Endothelial cell of umbilical vein (primary cell): ENCODE measurements at regions not wholly inside any gene's neighbourhood (a gene's known extent, or its start where the extent isn't known, plus 50 kb on each side); places are given as distances from the start of the nearest gene placed in this dataset.

Experiments used
- BruUV-seq: library from RNA; stranded (reverse); fragments of 400-500 nt; replicated peaks from 2 replicates; lab custom pipeline; 2021; lab: Mats Ljungman, UMichigan
- CTCF ChIA-PET: fragments of 300-600, 350-600 bp; sonication (Branson Sonifier 250); formaldehyde crosslinking; loops from one replicate; lab custom pipeline; 2021; ENCODE audit warnings: antibody characterized with exemption, inconsistent platforms; lab: Charles Lee
- POLR2A ChIA-PET: fragments of 300-600, 350-600 bp; sonication (Branson Sonifier 250); formaldehyde crosslinking; loops from one replicate; lab custom pipeline; 2021; ENCODE audit warnings: antibody characterized with exemption, inconsistent platforms; lab: Charles Lee
- DNase-seq: peaks from one replicate; pipeline ENCODE4 v3.0.0-alpha.2; 2011; ENCODE audit warnings: low read depth, low spot score
- FAIRE-seq: peaks from 2 replicates; lab custom pipeline; 2011; peaks lifted over from hg19 to GRCh38; lab: Jason Lieb, UNC
- H2AFZ ChIP-seq: 2 replicates; pipeline ENCODE4 v1.6.0; 2012; ENCODE audit warnings: low read depth, low read length, control low read depth, inconsistent platforms
- H3K27ac ChIP-seq: 2 replicates; pipeline ENCODE4 v1.5.1; 2011; ENCODE audit warnings: low read depth, mild to moderate bottlenecking, control low read depth, low read length, moderate library complexity; ENCODE audit not compliant: insufficient read depth
- H3K27me3 ChIP-seq, 2 experiments: 2 replicates each; pipeline versions ENCODE4 v1.6.0 to v1.6.1; 2011; ENCODE audit warnings: low read length in 2 of 2, mixed read lengths in 1 of 2; ENCODE audit not compliant: control insufficient read depth in 2 of 2, insufficient read depth in 2 of 2
- H3K36me3 ChIP-seq, 2 experiments: 2 replicates in 1 of 2; 3 replicates in 1 of 2; pipeline ENCODE4 v1.5.1; 2011; ENCODE audit warnings: low read length in 2 of 2, mild to moderate bottlenecking in 1 of 2, moderate library complexity in 1 of 2; ENCODE audit not compliant: control insufficient read depth in 2 of 2, insufficient read depth in 2 of 2; ENCODE audit errors: extremely low read depth in 1 of 2
- H3K4me1 ChIP-seq: 3 replicates; pipeline ENCODE4 v1.5.1; 2011; ENCODE audit warnings: mild to moderate bottlenecking, low read length; ENCODE audit not compliant: control insufficient read depth, insufficient read depth; ENCODE audit errors: extremely low read depth
- H3K4me2 ChIP-seq: 2 replicates; pipeline ENCODE4 v1.6.1; 2011; ENCODE audit warnings: low read length, control low read depth, mixed read lengths; ENCODE audit not compliant: insufficient read depth
- H3K4me3 ChIP-seq, 3 experiments: fragments of 200-600 bp in 1 of 3; sonication (generic), shearing (Covaris generic) in 1 of 3; replicated peaks in 1 of 3; 2 replicates each; pipeline ENCODE4 v1.5.1; 2011 to 2016; ENCODE audit warnings: control low read depth in 3 of 3, low read length in 3 of 3, mild to moderate bottlenecking in 2 of 3, inconsistent platforms in 1 of 3, low read depth in 1 of 3, moderate library complexity in 1 of 3; ENCODE audit not compliant: insufficient read depth in 1 of 3
- H3K79me2 ChIP-seq: 2 replicates; pipeline ENCODE4 v1.6.0; 2012; ENCODE audit warnings: low read length, inconsistent platforms; ENCODE audit not compliant: control insufficient read depth, insufficient read depth
- H3K9ac ChIP-seq: replicated peaks from 2 replicates; pipeline ENCODE3; 2011; ENCODE audit warnings: low read length, control low read depth; ENCODE audit not compliant: insufficient read depth; ENCODE audit errors: extremely low read depth
- H3K9me1 ChIP-seq: replicated peaks from 3 replicates; pipeline ENCODE4 v1.6.0; 2011; ENCODE audit warnings: mild to moderate bottlenecking, low read length; ENCODE audit not compliant: control insufficient read depth, insufficient read depth; ENCODE audit errors: extremely low read depth
- H3K9me3 ChIP-seq: replicated peaks from 2 replicates; pipeline ENCODE4 v1.5.1; 2012; ENCODE audit warnings: low read length, inconsistent platforms; ENCODE audit not compliant: control insufficient read depth, insufficient read depth
- H4K20me1 ChIP-seq: replicated peaks from 2 replicates; pipeline ENCODE3; 2011; ENCODE audit warnings: mild to moderate bottlenecking, low read length; ENCODE audit not compliant: control insufficient read depth, insufficient read depth; ENCODE audit errors: extremely low read depth
- EZH2 ChIP-seq: IDR thresholded peaks from 2 replicates; pipeline ENCODE4 v1.6.1; 2012; ENCODE audit warnings: borderline replicate concordance, low read depth, mild to moderate bottlenecking, moderate library complexity, low read length, inconsistent platforms; ENCODE audit not compliant: severe bottlenecking
- FOS ChIP-seq: IDR thresholded peaks from 2 replicates; pipeline ENCODE4 v1.6.1; 2011; ENCODE audit warnings: mild to moderate bottlenecking, low read length, moderate library complexity, borderline replicate concordance; ENCODE audit not compliant: insufficient read depth
- GATA2 ChIP-seq: IDR thresholded peaks from 2 replicates; pipeline ENCODE4 v1.7.0; 2011; ENCODE audit warnings: low read depth, mild to moderate bottlenecking, moderate library complexity, mixed read lengths, low read length; ENCODE audit not compliant: insufficient read length, insufficient read depth
- JUN ChIP-seq: IDR thresholded peaks from 2 replicates; pipeline ENCODE4 v1.6.1; 2011; ENCODE audit warnings: borderline replicate concordance, low read depth; ENCODE audit not compliant: insufficient read length, insufficient read depth
- MYC ChIP-seq: IDR thresholded peaks from one replicate; pipeline ENCODE4 v1.6.1; 2011; ENCODE audit warnings: mild to moderate bottlenecking, low read depth, low read length
- POLR2A ChIP-seq: IDR thresholded peaks from 2 replicates; pipeline ENCODE4 v1.6.1; 2012; ENCODE audit warnings: low read depth, mild to moderate bottlenecking, control low read depth, low read length
- POLR2AphosphoS5 ChIP-seq: IDR thresholded peaks from 2 replicates; pipeline ENCODE4 v1.6.1; 2012; ENCODE audit warnings: low read depth, mild to moderate bottlenecking, control low read depth, low read length, moderate library complexity; ENCODE audit not compliant: insufficient read depth
- dilution Hi-C: fragments of 300-500 bp; cut with MboI; formaldehyde crosslinking; loops from one replicate; pipeline ENCODE4 v1.15.0; 2019; ENCODE audit warnings: low sequenced_read_pairs; ENCODE audit not compliant: extremely low pct_ligation_motif_present
- intact Hi-C: fragments of 100-400 bp; cut with micrococcal nuclease; formaldehyde crosslinking; loops from one replicate; pipeline ENCODE4 v1.10.0; 2022
- TF ChIP-seq, protein P1 (sequence below): IDR thresholded peaks from 2 replicates; pipeline ENCODE4 v1.6.1; 2011; ENCODE audit not compliant: insufficient read depth, insufficient read length
- TF ChIP-seq, protein P2 (sequence below), 2 donors: IDR thresholded peaks; 1 replicate in 1 of 2; 2 replicates in 1 of 2; pipeline ENCODE4 v1.5.1; 2011; ENCODE audit warnings: low read length in 2 of 2, mild to moderate bottlenecking in 2 of 2, moderate library complexity in 2 of 2, control low read depth in 1 of 2, inconsistent platforms in 1 of 2, low read depth in 1 of 2; ENCODE audit not compliant: insufficient read depth in 1 of 2; ENCODE audit errors: extremely low read depth in 1 of 2

GRCh38 chr1:229908689-229909088 is 158.3 kb upstream of the GALNT2 start:
- no peaks in the 10 kb centered on the region for H3K9me1 ChIP-seq
- CTCF ChIA-PET = no interaction called here
- BruUV-seq = no TSS peak
- POLR2A ChIA-PET = no interaction called here
- peaks cover 0 to 3% of the 10 kb centered on the region in 2 experiments for H3K27me3 ChIP-seq
- no peak overlapping the region for H3K9ac ChIP-seq
- FAIRE-seq = no peak
- H3K27ac ChIP-seq = no peak overlapping the region
- TF ChIP-seq FOS (no peak), JUN (no peak), GATA2 (no peak), MYC (no peak), EZH2 (no peak), POLR2AphosphoS5 (no peak), POLR2A (no peak)
- TF ChIP-seq, protein P1, sequence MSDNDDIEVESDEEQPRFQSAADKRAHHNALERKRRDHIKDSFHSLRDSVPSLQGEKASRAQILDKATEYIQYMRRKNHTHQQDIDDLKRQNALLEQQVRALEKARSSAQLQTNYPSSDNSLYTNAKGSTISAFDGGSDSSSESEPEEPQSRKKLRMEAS = no peak
- TF ChIP-seq, protein P2, sequence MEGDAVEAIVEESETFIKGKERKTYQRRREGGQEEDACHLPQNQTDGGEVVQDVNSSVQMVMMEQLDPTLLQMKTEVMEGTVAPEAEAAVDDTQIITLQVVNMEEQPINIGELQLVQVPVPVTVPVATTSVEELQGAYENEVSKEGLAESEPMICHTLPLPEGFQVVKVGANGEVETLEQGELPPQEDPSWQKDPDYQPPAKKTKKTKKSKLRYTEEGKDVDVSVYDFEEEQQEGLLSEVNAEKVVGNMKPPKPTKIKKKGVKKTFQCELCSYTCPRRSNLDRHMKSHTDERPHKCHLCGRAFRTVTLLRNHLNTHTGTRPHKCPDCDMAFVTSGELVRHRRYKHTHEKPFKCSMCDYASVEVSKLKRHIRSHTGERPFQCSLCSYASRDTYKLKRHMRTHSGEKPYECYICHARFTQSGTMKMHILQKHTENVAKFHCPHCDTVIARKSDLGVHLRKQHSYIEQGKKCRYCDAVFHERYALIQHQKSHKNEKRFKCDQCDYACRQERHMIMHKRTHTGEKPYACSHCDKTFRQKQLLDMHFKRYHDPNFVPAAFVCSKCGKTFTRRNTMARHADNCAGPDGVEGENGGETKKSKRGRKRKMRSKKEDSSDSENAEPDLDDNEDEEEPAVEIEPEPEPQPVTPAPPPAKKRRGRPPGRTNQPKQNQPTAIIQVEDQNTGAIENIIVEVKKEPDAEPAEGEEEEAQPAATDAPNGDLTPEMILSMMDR (IDR thresholded peaks at IDR 0.05; ENCODE audit: extremely low read depth in 1 of 2, insufficient read depth in 1 of 2, low read depth in 1 of 2, low read length in 2 of 2) = no peak
- no peaks in the 10 kb centered on the region for H4K20me1 ChIP-seq
- H3K4me3 ChIP-seq = no peak overlapping the region
- H3K79me2 ChIP-seq = no peaks in the 10 kb centered on the region
- no peaks in the 10 kb centered on the region for H3K36me3 ChIP-seq
- no peaks in the 10 kb centered on the region for H3K4me1 ChIP-seq
- DNase-seq = no peak
- no peak overlapping the region for H2AFZ ChIP-seq
- intact Hi-C loops (no loop called here), dilution Hi-C loops (no loop called here)
- no peak overlapping the region for H3K4me2 ChIP-seq
- H3K9me3 ChIP-seq = no peaks in the 10 kb centered on the region
